ENCODE measurements at regions not wholly inside any gene's neighbourhood (a gene's known extent, or its start where the extent isn't known, plus 50 kb on each side); places are given as distances from the start of the nearest gene placed in this dataset.
"Not testable (repeated sequence)": the region's sequence is repeated elsewhere in the genome, so short reads cannot be mapped to it uniquely, and the experiment has no call there.

DNA sequence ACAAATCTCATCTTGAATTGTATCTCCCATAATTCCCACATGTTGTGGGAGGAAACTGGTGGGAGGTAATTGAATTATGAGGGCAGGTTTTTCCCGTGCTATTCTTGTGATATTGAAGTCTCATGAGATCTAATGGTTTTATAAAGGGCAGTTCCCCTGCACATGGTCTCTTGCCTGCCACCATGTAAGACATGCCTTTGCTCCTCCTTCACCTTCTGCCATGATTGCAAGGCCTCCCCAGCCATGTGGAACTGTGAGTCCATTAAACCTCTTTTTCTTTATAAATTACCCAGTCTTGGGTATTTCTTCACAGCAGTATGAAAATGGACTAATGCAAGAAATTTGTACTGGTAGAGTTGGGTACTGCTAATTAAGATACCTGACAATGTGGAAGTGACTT is 84.6 kb downstream of the UTRN start:
- TF ChIP-seq, protein P1, sequence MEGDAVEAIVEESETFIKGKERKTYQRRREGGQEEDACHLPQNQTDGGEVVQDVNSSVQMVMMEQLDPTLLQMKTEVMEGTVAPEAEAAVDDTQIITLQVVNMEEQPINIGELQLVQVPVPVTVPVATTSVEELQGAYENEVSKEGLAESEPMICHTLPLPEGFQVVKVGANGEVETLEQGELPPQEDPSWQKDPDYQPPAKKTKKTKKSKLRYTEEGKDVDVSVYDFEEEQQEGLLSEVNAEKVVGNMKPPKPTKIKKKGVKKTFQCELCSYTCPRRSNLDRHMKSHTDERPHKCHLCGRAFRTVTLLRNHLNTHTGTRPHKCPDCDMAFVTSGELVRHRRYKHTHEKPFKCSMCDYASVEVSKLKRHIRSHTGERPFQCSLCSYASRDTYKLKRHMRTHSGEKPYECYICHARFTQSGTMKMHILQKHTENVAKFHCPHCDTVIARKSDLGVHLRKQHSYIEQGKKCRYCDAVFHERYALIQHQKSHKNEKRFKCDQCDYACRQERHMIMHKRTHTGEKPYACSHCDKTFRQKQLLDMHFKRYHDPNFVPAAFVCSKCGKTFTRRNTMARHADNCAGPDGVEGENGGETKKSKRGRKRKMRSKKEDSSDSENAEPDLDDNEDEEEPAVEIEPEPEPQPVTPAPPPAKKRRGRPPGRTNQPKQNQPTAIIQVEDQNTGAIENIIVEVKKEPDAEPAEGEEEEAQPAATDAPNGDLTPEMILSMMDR (IDR thresholded peaks at IDR 0.05; ENCODE audit: low read length), result not testable (repeated sequence)
- TF ChIP-seq EZH2 (optimal IDR thresholded peaks at IDR 0.05; ENCODE audit: low read depth, low read length); EZH2phosphoT487 (IDR thresholded peaks at IDR 0.05; ENCODE audit: low read length): not testable (repeated sequence)
